GM12875 (cell line): ENCODE measurements at regions not wholly inside any gene's neighbourhood (a gene's known extent, or its start where the extent isn't known, plus 50 kb on each side); places are given as distances from the start of the nearest gene placed in this dataset.
A peak's percentile ranks its signal among the peaks of the same experiment; 100 is the strongest.

Source experiments
- H3K4me3 ChIP-seq: one replicate; pipeline ENCODE4 v1.5.1; 2011; ENCODE audit warnings: low read depth, low read length, control low read depth
- TF ChIP-seq, protein P1 (sequence below): IDR thresholded peaks from 2 replicates; pipeline ENCODE4 v1.5.1; 2011; ENCODE audit warnings: low read depth, mild to moderate bottlenecking, control low read depth, inconsistent platforms, low read length, moderate library complexity, borderline replicate concordance; ENCODE audit not compliant: insufficient read depth

DNA sequence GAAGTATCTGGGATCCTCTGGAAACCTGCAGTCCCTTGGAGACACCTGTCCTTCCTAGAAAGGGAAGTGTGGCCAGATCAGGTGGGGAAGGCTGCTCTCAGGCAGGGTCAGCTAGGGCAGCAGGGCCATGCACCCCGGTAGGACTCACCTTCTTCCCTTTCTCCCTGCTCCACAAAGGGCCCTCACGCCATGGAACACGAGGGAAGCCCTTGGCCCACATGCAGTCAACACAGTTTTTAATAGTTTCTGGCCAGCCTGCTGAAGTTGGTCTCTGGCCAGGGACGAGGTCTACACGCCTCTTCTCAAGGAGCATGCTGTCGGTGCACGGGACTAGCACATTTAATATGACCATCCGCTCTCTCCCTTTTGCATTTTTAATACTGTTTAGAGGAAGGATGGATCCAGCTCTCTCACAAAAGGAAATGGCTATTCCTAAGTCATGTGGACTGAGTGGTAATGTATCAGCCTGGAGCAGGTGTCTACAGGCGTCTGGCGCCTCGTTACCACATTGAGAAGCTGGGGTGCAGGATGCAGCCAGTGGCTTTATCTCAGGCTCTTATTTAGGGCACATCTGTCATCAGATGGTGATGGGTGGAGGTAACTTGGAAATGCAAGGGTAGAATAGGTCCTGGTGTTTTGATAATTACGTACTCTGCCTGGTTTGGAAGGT lies 153.9 kb downstream of the KLF13 start:
- no peak overlapping the region for H3K4me3 ChIP-seq
- TF ChIP-seq, protein P1, sequence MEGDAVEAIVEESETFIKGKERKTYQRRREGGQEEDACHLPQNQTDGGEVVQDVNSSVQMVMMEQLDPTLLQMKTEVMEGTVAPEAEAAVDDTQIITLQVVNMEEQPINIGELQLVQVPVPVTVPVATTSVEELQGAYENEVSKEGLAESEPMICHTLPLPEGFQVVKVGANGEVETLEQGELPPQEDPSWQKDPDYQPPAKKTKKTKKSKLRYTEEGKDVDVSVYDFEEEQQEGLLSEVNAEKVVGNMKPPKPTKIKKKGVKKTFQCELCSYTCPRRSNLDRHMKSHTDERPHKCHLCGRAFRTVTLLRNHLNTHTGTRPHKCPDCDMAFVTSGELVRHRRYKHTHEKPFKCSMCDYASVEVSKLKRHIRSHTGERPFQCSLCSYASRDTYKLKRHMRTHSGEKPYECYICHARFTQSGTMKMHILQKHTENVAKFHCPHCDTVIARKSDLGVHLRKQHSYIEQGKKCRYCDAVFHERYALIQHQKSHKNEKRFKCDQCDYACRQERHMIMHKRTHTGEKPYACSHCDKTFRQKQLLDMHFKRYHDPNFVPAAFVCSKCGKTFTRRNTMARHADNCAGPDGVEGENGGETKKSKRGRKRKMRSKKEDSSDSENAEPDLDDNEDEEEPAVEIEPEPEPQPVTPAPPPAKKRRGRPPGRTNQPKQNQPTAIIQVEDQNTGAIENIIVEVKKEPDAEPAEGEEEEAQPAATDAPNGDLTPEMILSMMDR = no peak

DNA sequence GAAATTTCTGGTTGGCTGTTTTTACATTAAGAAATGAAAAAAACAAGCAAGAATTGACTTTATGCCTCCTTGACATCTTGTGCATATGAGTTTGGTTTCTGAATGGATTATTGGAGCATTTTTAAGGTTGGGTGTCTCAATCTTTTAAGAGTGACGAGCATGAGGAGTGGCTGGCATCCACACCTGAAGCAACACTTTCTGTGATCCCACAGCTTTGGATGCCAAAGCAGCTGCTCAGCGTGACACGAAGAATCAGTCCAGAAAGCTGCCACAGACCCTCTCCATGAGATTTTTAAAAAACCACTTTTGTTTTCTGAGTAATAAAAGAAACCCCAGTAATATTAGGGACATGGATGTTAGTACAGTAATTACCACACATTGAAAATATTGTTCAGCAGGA lies 154.5 kb downstream of the KLF13 start:
- no peak overlapping the region for H3K4me3 ChIP-seq

DNA sequence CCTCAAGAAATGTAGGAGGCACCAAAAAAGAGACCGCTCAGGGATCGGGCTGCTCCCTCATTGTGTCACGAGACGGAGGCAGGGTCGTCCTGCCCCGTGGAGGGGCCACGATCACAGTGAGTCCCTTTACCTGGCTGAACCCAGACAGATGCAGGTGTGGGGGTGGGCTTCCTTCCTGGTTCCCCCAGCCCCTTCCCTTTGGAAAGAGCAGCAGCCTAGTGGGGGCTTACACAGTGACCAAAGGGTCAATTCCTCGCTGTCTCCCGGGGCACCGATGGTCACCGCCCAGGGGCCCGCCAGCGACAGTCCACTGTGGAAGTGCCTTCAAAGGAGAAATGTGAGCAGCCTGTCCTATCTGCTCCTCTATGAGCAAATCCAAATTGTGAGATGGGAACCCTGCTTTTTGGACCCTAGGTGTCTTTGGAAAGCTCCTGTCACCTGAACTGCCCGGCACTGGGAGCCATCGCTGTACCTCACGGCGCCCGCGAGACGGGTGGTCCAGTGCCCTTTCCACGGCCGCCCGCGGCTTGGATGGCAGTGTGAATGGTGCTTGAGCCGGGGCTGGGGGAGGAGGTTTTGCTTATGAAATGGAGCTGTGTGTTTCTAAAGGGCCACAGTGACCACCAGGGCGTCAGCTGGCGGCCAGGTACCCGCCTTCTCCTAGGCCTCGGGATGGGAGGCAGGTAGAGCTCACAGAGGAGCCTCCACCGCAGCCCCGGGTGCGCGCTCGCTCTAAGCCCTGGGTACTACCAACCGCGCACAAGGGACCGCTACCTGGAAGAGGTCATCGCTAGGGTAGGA lies 155.7 kb downstream of the KLF13 start:
- H3K4me3 ChIP-seq = no peak overlapping the region
- TF ChIP-seq, protein P1 = no peak

More for the DNA sequence above, 154.5 kb downstream of the KLF13 start:
- TF ChIP-seq, protein P1 = no peak

DNA sequence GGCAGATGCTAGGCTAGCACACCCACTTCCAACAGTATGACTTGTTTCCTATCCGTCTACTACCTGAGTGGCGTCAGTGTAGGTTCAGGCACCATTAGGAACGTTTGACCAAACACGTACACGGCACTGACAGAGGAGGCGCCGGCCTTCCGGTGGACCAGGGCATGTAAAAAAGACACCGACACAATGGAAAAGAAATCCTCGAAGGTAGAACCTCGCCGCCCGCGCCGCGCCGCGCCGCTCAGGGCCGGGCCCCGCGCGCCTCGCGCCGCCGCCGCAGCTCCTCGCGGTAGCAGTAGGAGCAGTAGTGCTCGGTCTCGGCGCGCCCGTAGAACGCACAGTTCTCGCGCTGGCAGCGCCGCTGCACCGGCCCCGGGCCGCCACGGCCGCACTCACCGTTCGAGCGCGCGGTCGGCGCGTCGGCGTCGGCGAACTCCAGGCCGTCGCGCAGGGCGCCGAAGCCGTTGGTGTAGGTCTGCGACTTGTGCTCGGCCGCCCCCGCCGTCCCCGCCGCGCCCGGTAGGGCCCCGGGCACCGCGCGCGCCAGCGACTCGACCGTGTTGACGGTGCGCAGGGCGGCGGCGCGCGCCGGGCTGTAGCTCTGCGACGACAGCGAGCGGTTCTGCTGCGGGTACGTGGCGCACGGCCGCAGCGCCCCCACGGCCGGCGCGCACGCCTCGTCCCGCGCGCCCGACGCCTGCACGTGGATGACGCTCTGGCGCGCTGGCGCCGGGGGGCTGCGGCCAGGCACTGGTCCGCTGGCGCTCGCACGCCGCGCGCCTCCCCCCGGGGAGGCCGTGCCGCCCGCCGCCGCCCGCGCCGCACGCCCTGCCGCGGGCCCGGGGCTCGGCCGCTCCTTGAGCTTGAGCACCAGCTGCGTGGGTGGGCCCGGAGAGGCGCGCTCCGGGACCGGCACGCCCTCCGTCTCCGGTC lies 156.7 kb downstream of the KLF13 start:
- H3K4me3 ChIP-seq = peak overlapping the region; percentile 16
- TF ChIP-seq, protein P1 = no peak

DNA sequence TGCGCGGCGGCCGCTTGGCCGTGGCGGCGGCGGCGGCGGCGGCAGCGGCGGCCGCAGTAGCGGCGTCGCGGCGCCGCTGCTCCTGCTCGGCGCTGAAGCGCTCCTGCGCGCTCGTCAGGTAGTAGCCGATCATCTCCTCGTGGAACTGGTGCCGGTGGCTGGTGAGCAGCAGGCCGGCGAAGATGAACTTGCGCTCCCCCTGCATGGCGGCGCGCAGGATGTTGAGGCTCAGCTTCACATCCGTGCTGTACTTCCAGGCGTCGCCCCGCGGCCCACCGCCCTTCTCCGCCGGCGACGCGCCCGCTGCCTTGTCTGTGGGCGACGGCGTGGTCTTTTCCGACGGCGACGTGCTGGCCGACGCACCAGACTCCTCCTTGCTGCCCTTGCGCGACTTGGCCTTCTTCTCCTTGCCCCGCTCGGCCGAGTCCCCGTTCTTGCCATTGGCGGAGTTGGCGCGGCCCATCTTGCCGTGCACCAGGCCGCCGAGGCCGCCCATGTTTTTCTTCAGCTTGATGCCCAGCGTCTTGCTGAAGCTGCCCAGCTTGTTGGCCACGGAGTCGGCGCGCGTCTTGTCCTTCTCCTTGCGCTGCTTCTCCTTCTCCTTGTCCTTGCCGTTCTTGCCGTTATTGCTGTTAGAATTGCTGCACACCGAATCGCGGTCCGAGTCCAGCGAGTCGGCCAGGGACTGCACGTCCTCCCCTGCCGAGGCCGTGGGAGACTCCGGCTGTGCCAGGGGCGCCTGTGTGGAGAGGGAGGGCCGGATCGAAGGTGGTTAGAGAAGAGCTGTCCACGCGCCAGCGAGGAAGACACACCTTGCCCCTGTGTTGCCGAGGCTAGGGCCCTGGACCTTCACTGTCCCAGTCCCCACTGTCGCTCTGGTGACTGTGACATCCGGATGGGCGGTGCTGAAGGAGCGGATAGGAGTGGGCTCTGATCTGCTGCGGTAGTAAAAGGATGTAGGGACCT lies 157.6 kb downstream of the KLF13 start:
- TF ChIP-seq, protein P1 = no peak
- H3K4me3 ChIP-seq = no peak overlapping the region

DNA sequence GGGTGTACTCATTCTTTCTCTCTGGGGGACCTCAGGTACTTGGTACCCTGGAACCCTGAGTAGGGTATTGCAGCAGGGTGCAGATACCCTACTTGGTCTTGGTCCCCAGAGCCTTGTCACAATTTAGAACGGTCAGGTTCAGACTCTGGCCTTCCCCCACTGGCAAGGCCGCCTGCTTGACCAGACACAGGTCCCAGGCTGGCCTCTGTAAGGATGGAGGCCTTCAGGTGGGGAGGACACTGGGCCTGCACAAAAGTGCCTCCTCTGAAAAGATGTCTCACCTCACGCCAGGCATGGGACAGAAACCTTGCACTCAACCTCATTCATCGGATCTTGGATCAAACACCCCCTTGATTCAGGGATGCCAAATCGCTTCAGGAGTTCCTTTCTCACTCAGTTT lies 158.4 kb downstream of the KLF13 start:
- TF ChIP-seq, protein P1 = no peak
- no peak overlapping the region for H3K4me3 ChIP-seq
